GM21528 (cell line): ENCODE measurements at regions not wholly inside any gene's neighbourhood (a gene's known extent, or its start where the extent isn't known, plus 50 kb on each side); places are given as distances from the start of the nearest gene placed in this dataset.

Experiments used
- ATAC-seq: cut with Tn5 transposase; IDR thresholded peaks from one replicate; pipeline ENCODE4 v1.9.1; 2021; ENCODE audit warnings: mild to moderate bottlenecking, moderate library complexity; ENCODE audit not compliant: unreplicated experiment, low FRiP score

- no peak for ATAC-seq
Observed at GRCh38 chr3:34352778-34353331, 554.4 kb downstream of the PDCD6IP start.

DNA sequence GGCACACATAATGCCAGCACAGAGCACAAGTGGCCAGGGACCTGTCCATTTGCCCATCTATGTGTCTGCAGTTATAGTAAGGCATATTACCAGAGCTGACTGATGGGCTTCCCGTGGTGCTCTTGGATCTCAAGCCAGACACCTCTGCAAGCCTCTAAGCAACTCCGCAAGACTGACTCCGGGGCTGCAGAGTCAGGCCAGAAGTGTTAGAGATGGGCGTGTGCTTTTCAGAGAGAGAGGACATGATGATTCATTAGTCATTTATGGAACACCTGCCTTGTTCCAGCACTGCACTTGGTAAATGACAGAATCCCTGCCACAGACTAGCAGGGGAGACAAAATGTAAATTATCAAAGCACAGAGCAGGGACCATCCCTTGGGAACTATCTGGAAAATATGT lies 559.0 kb downstream of the PDCD6IP start:
- ATAC-seq: no peak

GRCh38 chr3:34359064-34359463 lies 560.6 kb downstream of the PDCD6IP start:
- ATAC-seq: no peak

DNA sequence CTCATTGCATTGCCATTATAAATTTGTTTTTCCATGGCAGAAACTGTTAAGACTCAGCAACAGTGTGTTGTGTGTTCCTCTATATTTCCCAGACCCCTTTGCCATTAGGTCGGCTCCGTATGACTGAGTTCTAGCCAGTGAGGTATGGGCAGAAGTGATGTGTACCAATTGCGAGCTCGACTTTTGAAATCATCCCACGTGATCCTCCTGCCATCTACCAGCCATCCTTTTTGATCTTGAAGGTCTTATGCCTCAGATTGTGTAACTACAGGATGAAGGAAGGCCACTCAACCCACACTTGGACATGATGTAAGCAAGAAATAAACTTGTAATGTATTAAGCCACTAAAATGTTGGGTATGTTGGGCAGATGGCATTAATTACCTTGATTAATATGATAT lies 562.3 kb downstream of the PDCD6IP start:
- ATAC-seq: no peak

- peak; percentile 95 for ATAC-seq
Observed at GRCh38 chr3:34361921-34362320, 563.5 kb downstream of the PDCD6IP start.

DNA sequence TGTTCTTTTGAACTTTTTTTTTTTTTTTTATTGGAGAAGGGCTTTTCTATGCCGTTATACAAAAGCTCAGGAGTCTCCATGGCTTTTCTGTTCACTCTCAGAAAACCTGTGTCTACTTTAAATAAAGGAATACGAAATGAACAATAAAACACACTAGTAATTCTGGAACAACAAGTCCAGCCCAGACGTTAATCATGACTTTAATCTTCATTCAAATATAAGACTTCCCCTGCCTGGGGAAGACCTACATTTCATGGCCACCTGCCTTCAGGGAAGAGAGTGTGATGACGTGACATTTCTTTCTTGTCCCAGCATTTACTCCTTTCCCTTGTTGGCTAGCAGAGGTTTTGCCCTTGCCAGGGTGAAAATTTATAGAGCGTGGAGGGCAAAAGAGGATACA lies 564.5 kb downstream of the PDCD6IP start:
- no peak for ATAC-seq

DNA sequence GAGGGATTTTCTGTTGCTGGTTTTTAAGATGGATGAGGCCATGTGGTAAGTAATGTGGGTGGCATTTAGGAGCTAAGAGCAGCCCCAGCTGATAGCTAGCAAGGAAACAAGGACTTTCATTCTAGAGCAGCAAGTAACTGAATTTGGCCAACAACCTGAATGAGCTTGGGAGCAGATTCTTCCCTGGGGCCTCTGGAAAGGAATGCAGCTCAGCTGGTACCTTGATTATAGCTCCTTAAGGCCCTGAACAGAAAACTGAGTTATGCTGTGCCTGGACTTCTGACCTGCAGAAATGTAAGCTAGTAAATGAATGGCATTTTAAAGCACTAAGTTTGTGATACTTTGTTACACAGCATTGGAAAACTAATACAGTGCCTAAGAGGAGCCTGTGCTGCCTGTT lies 565.5 kb downstream of the PDCD6IP start:
- ATAC-seq: no peak

DNA sequence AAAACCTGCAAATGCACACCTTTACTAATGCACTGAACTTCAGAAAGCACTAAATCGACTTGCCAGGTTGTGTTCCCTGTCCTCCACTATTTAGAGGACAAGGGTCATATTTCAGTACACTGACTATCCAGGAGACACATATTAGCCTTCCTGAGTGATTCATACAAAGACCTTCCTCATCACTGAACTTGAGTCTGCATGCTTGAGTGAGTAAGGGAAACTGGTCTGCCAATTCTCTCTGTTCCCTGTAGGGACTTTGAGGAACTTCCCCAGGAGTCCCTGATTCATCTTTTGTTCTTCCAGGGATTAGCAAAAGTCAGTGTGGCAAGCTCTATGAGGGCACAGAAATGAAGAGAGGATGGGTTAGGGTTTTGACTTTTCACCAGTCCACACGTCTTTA lies 565.9 kb downstream of the PDCD6IP start:
- ATAC-seq: no peak

- no peak for ATAC-seq
Observed at GRCh38 chr3:34365231-34365630, 566.8 kb downstream of the PDCD6IP start.

DNA sequence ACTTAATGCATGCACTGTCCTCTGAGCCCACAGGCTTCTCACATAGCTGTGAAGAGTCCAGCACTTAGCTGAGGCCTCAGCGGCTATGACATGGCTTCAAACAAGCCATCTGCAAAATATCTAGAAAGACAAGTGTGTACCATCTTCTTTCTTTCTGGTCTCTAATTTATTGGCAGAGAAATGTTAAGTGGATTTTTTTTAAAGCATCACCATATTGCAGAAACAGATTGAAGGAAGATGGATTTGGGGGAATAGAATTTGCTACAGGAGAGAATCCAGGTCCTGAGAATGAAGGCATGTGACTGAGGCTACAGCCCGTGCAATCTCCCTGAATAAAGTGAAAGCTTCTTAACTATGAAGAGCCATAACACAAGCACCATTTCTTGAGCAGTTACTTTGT lies 567.3 kb downstream of the PDCD6IP start:
- no peak for ATAC-seq

DNA sequence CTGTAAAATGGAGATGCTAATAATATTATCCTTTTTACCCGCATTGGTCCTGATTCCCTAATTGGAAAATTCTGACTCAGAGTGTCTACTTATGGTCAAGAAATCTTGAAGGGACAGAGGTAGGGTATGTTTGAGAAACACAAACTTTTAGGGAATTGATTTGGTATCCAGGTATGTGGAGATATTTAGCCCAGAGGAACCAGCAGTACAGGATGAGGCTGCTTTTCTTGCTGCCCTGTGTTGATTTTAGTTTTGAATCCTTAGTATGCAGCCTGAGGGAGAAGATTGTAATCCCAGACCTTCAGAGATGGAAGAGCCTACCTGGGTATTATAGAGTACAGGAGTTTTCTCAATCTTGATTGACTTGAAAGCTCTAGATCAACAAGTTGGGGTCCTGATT lies 569.1 kb downstream of the PDCD6IP start:
- no peak for ATAC-seq

GRCh38 chr3:34374521-34374920 lies 576.1 kb downstream of the PDCD6IP start:
- no peak for ATAC-seq

- no peak for ATAC-seq
Observed at GRCh38 chr3:34376691-34377090, 578.3 kb downstream of the PDCD6IP start.

DNA sequence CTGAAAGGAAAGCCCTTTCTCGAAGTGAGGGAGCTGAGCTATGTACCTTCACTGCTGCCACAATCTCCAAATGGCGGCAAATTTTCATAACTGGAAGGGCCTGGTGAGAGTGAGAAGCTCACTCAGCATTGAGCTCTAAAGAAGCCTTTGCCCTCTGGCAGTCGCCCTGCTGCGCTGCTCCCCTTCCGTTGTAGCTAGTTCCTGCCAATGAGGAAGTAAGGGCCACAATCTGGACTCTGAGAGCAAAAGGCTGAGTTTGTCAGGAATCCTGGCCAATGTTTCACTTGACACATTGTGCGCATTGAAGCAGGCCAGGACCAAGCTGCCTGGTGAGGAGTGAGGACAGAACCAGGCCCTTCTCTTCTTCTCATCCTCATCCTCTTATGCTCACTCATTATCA lies 579.5 kb downstream of the PDCD6IP start:
- ATAC-seq: no peak

DNA sequence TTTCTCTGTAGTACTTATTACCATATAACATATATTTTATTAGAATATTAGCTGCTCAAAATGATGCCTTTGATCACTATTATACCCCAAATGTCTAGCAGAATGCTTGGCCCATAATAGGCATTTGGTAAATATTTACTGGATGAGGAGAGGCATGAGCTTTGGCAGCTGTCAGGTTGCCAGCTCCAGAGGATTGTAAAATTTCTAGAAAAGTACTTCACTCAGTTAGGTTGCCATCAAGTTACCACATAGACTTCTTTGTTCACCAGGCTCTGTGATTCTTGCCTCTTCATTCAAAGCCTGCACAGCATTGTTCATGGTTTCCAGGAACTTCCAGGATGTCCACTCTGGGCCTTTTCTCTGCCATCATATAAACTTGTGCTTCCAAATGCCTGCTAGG lies 582.8 kb downstream of the PDCD6IP start:
- no peak for ATAC-seq

DNA sequence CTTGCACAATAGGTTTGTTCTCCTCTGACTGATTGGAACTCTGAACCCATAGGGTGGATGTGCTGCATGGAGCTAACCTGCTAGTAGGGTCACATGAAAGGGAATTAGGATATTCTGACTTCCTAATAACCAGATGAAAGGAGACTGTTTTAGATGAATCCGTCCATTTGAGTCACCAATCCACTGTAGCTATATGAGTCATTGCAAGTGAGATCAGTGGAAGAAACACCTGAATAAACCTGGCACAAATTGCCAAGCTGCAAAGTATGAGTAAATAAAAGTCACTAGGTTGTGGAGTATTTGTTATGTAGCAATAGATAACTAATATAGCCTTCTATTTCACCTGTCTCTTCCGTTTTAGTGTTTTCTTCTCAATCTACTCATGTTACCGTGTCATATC lies 584.4 kb downstream of the PDCD6IP start:
- no peak for ATAC-seq

DNA sequence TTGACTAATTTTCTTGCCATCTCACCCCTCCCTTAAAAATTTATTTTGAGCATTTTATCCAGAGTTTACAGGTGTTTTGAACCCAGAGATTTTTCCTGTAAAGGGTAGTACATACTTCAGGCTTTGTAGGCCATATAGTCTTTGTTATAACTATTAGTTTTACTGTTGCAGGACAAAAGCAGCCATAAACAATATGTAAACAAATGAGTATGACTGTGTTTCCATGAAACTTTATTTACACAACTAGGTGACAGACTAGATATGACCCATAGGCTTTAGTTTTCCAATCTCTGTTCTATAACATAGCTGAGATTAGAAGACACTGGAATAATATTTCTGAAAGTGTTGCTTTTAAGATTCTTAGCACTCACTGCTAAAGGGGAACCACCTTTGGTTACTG lies 587.9 kb downstream of the PDCD6IP start:
- ATAC-seq: no peak

DNA sequence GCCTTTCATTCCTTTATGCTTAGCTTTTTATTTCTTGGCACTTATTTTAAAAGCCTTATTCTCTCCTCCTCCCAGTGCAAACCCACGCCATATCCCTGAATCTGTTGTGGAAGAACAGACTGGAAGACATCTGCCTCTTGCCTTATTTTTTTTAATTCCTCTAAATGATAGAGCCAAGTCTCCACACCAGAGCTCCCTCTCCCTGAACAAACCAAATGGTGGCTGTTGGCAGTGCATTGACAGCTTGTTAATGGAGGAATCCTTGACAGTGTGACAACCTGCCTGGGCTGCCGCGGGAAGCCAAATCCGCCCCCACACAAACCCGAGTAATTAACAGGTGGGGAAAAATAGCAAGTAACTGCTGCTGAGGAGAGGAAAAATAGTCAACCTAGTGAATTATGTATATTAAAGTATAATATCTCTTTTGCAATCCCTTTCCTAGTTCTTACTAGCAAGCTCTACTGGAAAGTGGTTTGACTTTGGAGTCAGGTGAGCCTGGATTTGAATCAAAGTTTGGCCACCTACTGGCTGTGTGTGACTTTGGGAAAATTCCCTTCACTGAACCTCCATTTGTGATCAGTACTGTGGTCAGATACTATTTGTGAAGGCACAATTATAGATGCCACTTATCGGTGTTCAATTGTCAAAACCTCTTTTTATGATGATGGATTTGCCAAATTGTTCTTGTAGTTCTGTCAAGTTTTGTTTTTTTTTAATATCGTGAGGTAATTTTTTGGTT lies 589.6 kb downstream of the PDCD6IP start:
- no peak for ATAC-seq

DNA sequence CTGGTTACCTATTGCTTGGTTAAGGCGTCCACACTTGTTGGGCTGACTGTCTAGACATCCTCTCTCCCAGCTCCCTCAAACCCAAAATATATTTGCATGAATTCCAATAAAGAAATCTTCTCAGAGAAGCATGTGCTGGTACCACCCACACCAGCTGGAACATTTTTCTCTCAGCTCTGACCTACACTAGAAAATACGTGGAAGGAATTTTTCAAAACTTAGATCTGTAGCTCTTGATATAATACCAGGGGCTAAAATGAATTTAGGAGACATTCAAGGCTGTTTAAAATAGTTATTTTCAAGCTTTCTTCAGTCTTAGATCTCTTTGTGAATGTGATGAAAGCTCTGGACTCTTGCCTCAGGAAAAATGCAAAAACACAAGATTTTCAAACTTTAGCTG lies 590.4 kb downstream of the PDCD6IP start:
- no peak for ATAC-seq

DNA sequence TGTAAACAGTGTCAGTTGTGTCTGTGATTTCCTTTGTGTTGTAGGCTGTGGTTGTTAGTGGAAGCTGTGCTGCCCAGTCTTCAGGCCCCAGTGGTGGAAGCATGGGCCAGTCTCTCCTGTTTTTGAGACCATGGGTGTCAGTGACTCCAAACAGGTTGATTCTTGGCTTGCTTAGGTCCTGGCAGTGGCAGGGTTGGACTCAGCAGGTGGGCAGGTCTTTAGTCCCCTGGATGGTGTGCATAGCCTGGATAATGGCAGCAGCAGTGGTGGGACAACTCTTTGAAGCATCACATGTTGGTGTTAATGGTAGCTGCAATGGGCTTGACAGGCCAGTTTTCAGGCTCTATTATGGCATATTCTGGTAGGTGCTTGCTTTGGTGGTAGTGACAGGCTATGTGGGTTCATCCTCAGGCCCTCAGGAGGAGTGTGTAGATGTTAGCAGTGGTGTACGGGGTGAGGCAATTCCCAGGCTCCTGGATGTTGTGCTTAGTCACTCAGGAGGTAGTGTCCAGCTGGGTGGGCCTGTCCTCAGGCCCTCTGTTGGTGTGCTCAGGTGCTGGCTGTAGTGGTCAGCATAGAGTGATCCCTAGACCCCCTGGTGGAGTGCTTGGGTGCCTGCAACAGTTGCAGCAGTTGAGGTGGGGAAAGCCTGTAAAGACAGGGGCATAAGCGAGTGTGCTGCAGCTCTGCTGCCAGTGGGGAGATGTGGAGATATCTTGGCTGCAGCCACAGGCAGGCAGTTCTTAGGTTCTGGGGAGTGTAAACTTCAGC lies 596.7 kb downstream of the PDCD6IP start:
- ATAC-seq: no peak

DNA sequence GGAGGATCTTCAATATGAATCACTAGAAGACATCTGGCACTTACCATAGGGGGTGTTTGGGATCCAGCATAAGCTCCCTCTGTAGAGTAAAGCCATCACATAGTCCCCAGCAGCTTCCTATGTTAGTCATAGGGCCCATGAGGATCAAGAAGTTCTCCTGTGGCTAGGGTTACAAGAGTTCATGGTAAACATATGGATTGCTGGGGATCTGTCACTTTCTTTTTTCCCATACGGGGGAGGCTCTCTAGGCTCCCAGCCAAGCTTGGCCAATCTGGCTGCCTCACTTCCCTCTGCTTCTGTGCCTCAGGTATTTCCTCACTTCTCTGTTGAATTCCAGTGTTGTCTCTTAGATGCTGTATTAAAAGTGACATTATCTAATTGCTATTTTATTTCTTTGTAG lies 597.9 kb downstream of the PDCD6IP start:
- ATAC-seq: no peak

- ATAC-seq: no peak
Observed at GRCh38 chr3:34396956-34397355, 598.5 kb downstream of the PDCD6IP start.
